HG03457 (cell line): ENCODE measurements at regions not wholly inside any gene's neighbourhood (a gene's known extent, or its start where the extent isn't known, plus 50 kb on each side); places are given as distances from the start of the nearest gene placed in this dataset.
"Not testable (repeated sequence)": the region's sequence is repeated elsewhere in the genome, so short reads cannot be mapped to it uniquely, and the experiment has no call there.

Experiments
- ATAC-seq: cut with Tn5 transposase; IDR thresholded peaks from one replicate; pipeline ENCODE4 v1.9.1; 2021; ENCODE audit warnings: moderate number of reproducible peaks; ENCODE audit not compliant: unreplicated experiment

- no peak for ATAC-seq
Observed at GRCh38 chr5:89584339-89584956, 701.5 kb upstream of the MEF2C start.

- ATAC-seq: no peak
Observed at GRCh38 chr5:89583534-89583933, 700.5 kb upstream of the MEF2C start.

GRCh38 chr5:89582768-89583339, 699.9 kb upstream of the MEF2C start:
- no peak for ATAC-seq

GRCh38 chr5:89580976-89581375, 698.0 kb upstream of the MEF2C start:
- ATAC-seq: no peak

- no peak for ATAC-seq
Observed at GRCh38 chr5:89575319-89575718, 692.3 kb upstream of the MEF2C start.

GRCh38 chr5:89573345-89573744, 690.4 kb upstream of the MEF2C start:
- no peak for ATAC-seq

GRCh38 chr5:89572696-89573095, 689.7 kb upstream of the MEF2C start:
- ATAC-seq: no peak

GRCh38 chr5:89570557-89570956, 687.6 kb upstream of the MEF2C start:
- ATAC-seq: no peak

GRCh38 chr5:89566340-89566739, 683.4 kb upstream of the MEF2C start:
- no peak for ATAC-seq

GRCh38 chr5:89560696-89561095, 677.7 kb upstream of the MEF2C start:
- ATAC-seq: no peak

GRCh38 chr5:89556215-89556913, 673.4 kb upstream of the MEF2C start:
- no peak for ATAC-seq

- ATAC-seq: no peak
Observed at GRCh38 chr5:89546657-89547056, 663.7 kb upstream of the MEF2C start.

- ATAC-seq: no peak
Observed at GRCh38 chr5:89545626-89546025, 662.6 kb upstream of the MEF2C start.

- no peak for ATAC-seq
Observed at GRCh38 chr5:89545076-89545475, 662.1 kb upstream of the MEF2C start.

- ATAC-seq: no peak
Observed at GRCh38 chr5:89542736-89543135, 659.8 kb upstream of the MEF2C start.

- no peak for ATAC-seq
Observed at GRCh38 chr5:89537800-89538199, 654.8 kb upstream of the MEF2C start.

- no peak for ATAC-seq
Observed at GRCh38 chr5:89536020-89536419, 653.0 kb upstream of the MEF2C start.

- ATAC-seq: no peak
Observed at GRCh38 chr5:89535411-89535810, 652.4 kb upstream of the MEF2C start.

GRCh38 chr5:89534331-89534730, 651.3 kb upstream of the MEF2C start:
- ATAC-seq: no peak

GRCh38 chr5:89524785-89525184, 641.8 kb upstream of the MEF2C start:
- ATAC-seq: no peak

GRCh38 chr5:89523867-89524266, 640.9 kb upstream of the MEF2C start:
- ATAC-seq: not testable (repeated sequence)

- no peak for ATAC-seq
Observed at GRCh38 chr5:89520771-89521170, 637.8 kb upstream of the MEF2C start.
